GM12878 (cell line): ENCODE measurements at regions not wholly inside any gene's neighbourhood (a gene's known extent, or its start where the extent isn't known, plus 50 kb on each side); places are given as distances from the start of the nearest gene placed in this dataset.
A peak's percentile ranks its signal among the peaks of the same experiment; 100 is the strongest.

Experiments used
- ATAC-seq: fragments of 200-7000 bp; cut with Tn5 transposase; 3 replicates; pipeline ENCODE4 v1.9.1; 2020; ENCODE audit warnings: mild to moderate bottlenecking, moderate library complexity
- BruUV-seq: library from RNA; stranded (reverse); fragments of 400-500 nt; replicated peaks from 2 replicates; lab custom pipeline; 2021; lab: Mats Ljungman, UMichigan
- CTCF ChIA-PET: fragments of 300-600 bp; sonication (Branson Sonifier 250); formaldehyde crosslinking; extraction: SDS; loops from one replicate; lab custom pipeline; 2021; ENCODE audit warnings: inconsistent platforms; lab: Yijun Ruan, JAX
- POLR2A ChIA-PET: fragments of 350-600 bp; formaldehyde crosslinking; extraction: SDS; loops from one replicate; lab custom pipeline; 2021; ENCODE audit warnings: inconsistent platforms; lab: Charles Lee
- RAD21 ChIA-PET: fragments of 300-600 bp; sonication (Branson Sonifier 250); formaldehyde crosslinking; loops from one replicate; lab custom pipeline; 2023; ENCODE audit warnings: antibody characterized with exemption; ENCODE audit not compliant: unreplicated experiment; lab: Charles Lee
- SMC1A ChIA-PET: fragments of 300-600 bp; sonication (Branson Sonifier 250); formaldehyde crosslinking; loops from one replicate; lab custom pipeline; 2023; ENCODE audit not compliant: unreplicated experiment, uncharacterized antibody; lab: Charles Lee
- DNase-seq: peaks from one replicate; pipeline ENCODE4 v3.0.0-alpha.2; 2011; ENCODE audit warnings: low read depth, low spot score
- FAIRE-seq: peaks from 3 replicates; lab custom pipeline; 2011; peaks lifted over from hg19 to GRCh38; lab: Jason Lieb, UNC
- H2AFZ ChIP-seq: 2 replicates; pipeline ENCODE4 v1.6.0; 2011; ENCODE audit warnings: low read depth, low read length, control low read depth; ENCODE audit not compliant: control insufficient read depth
- H3K27ac ChIP-seq: 2 replicates; pipeline ENCODE4 v1.5.1; 2011; ENCODE audit warnings: control low read depth; ENCODE audit not compliant: control insufficient read depth, insufficient read depth
- H3K27me3 ChIP-seq, 2 experiments: replicated peaks in 1 of 2; 2 replicates each; pipeline versions ENCODE4 v1.6.0 to v1.6.1; 2011; ENCODE audit warnings: low read length in 1 of 2; ENCODE audit not compliant: control insufficient read depth in 2 of 2, insufficient read depth in 2 of 2
- H3K36me3 ChIP-seq, 2 experiments: 2 replicates each; pipeline ENCODE4 v1.5.1; 2011; ENCODE audit warnings: low read length in 1 of 2; ENCODE audit not compliant: control insufficient read depth in 2 of 2, insufficient read depth in 2 of 2
- H3K4me1 ChIP-seq: 2 replicates; pipeline ENCODE4 v1.6.1; 2011; ENCODE audit warnings: mild to moderate bottlenecking, low read length, moderate library complexity, mixed read lengths; ENCODE audit not compliant: control insufficient read depth, insufficient read depth
- H3K4me2 ChIP-seq: 2 replicates; pipeline ENCODE4 v1.6.0; 2011; ENCODE audit warnings: control low read depth; ENCODE audit not compliant: control insufficient read depth, insufficient read depth
- H3K4me3 ChIP-seq: fragments of 200-600 bp; sonication (generic); 2 replicates; pipeline ENCODE4 v1.5.1; 2016
- H3K79me2 ChIP-seq: 2 replicates; pipeline ENCODE4 v1.6.0; 2011; ENCODE audit warnings: low read length; ENCODE audit not compliant: control insufficient read depth, insufficient read depth
- H3K9ac ChIP-seq: 2 replicates; pipeline ENCODE4 v1.8.0; 2011; ENCODE audit warnings: low read length, control low read depth, mixed read lengths; ENCODE audit not compliant: control insufficient read depth, insufficient read depth
- H3K9me3 ChIP-seq: replicated peaks from 3 replicates; pipeline ENCODE4 v1.5.1; 2011; ENCODE audit warnings: mild to moderate bottlenecking, low read length; ENCODE audit not compliant: control insufficient read depth, insufficient read depth
- H4K20me1 ChIP-seq: 2 replicates; pipeline ENCODE4 v1.6.0; 2011; ENCODE audit not compliant: control insufficient read depth, insufficient read depth
- BHLHE40 ChIP-seq, 2 experiments: fragments of 450-650 bp in 1 of 2; IDR thresholded peaks; 2 replicates each; pipeline ENCODE4 v1.6.1; 2011 to 2017; ENCODE audit warnings: low read depth in 2 of 2, borderline replicate concordance in 1 of 2, improper control_type of control experiment in 1 of 2, low read length in 1 of 2, mild to moderate bottlenecking in 1 of 2
- CBX3 ChIP-seq: fragments of 200-600 bp; sonication (generic); IDR thresholded peaks from 2 replicates; pipeline ENCODE4 v1.6.1; 2016; ENCODE audit warnings: low read depth, borderline replicate concordance
- HDAC2 ChIP-seq: fragments of 200-600 bp; sonication (generic); IDR thresholded peaks from 2 replicates; pipeline ENCODE4 v1.6.1; 2017
- IRF5 ChIP-seq: fragments of 450-650 bp; IDR thresholded peaks from 2 replicates; pipeline ENCODE4 v1.6.1; 2017; ENCODE audit warnings: borderline replicate concordance
- JUNB ChIP-seq: IDR thresholded peaks from 2 replicates; pipeline ENCODE4 v1.6.1; 2016; ENCODE audit warnings: antibody characterized with exemption, mild to moderate bottlenecking
- PAX5 ChIP-seq: IDR thresholded peaks from 2 replicates; pipeline ENCODE4 v1.6.1; 2011; ENCODE audit warnings: low read depth, low read length, borderline replicate concordance
- POLR2AphosphoS2 ChIP-seq: IDR thresholded peaks from 2 replicates; pipeline ENCODE4 v1.6.1; 2011; ENCODE audit warnings: low read depth, mild to moderate bottlenecking, low read length, improper control_type of control experiment, moderate library complexity
- SMARCA5 ChIP-seq: fragments of 450-650 bp; IDR thresholded peaks from 2 replicates; pipeline ENCODE4 v1.6.1; 2017; ENCODE audit warnings: mild to moderate bottlenecking
- YBX1 ChIP-seq: fragments of 450-650 bp; IDR thresholded peaks from 2 replicates; pipeline ENCODE4 v1.6.1; 2016; ENCODE audit warnings: antibody characterized with exemption
- ZBTB40 ChIP-seq: fragments of 450-650 bp; IDR thresholded peaks from 2 replicates; pipeline ENCODE4 v1.6.1; 2016; ENCODE audit warnings: mild to moderate bottlenecking, moderate library complexity, borderline replicate concordance
- WGBS: methylation state at CpG from one replicate; pipeline ENCODE4 v1.1.6; 2016; ENCODE audit warnings: low lambda C conversion rate; ENCODE audit not compliant: insufficient replicate concordance, insufficient coverage; ENCODE audit errors: missing lambda C conversion rate; 5-methylcytosine and 5-hydroxymethylcytosine counted together
- in situ Hi-C: fragments of 300-500 bp; cut with MboI; formaldehyde crosslinking; loops from 9 replicates; pipeline ENCODE4 v1.14.3; 2018; ENCODE audit warnings: mixed read lengths
- intact Hi-C: fragments of 100-400 bp; cut with micrococcal nuclease; formaldehyde crosslinking; loops from one replicate; pipeline ENCODE4 v1.14.2; 2022; ENCODE audit not compliant: unreplicated experiment

GRCh38 chr5:29548262-29548661 is 1645.2 kb upstream of the CDH6 start (continued):
- no peak for TF ChIP-seq CBX3
- TF ChIP-seq JUNB, result no peak
- TF ChIP-seq ZBTB40, result no peak

GRCh38 chr5:29547236-29547865 is 1646.1 kb upstream of the CDH6 start:
- H2AFZ ChIP-seq, result no peak overlapping the region
- no peaks in the 10 kb centered on the region for H3K27me3 ChIP-seq
- FAIRE-seq (no peak), ATAC-seq (no peak; the same call in 2 of the 3 replicates), DNase-seq (no peak)
- ChIA-PET CTCF (no interaction called here), SMC1A (no interaction called here), POLR2A (no interaction called here), RAD21 (no interaction called here)
- H3K36me3 ChIP-seq, result no peaks in the 10 kb centered on the region
- intact Hi-C loops (no loop called here), in situ Hi-C loops (no loop called here)
- H3K9ac ChIP-seq, result no peak overlapping the region
- no peak for TF ChIP-seq CBX3
- TF ChIP-seq POLR2AphosphoS2, result no peak
- TF ChIP-seq IRF5, result no peak
- TF ChIP-seq SMARCA5, result no peak
- TF ChIP-seq PAX5, result no peak
- peak in 1 of 2 experiments; percentile 5; a peak in 1 of 4 replicates for TF ChIP-seq BHLHE40 (IDR thresholded peaks at IDR 0.05; ENCODE audit: borderline replicate concordance in 1 of 2, low read depth in 2 of 2, low read length in 1 of 2)
- TF ChIP-seq YBX1, result no peak
- no peak for TF ChIP-seq HDAC2
- H3K79me2 ChIP-seq, result no peaks in the 10 kb centered on the region
- no peak overlapping the region for H3K4me3 ChIP-seq
- H3K4me1 ChIP-seq, result no peaks in the 10 kb centered on the region
- no TSS peak for BruUV-seq
- no peak overlapping the region for H3K27ac ChIP-seq
- no peaks in the 10 kb centered on the region for H4K20me1 ChIP-seq
- no peak overlapping the region for H3K4me2 ChIP-seq
- H3K9me3 ChIP-seq, result no peaks in the 10 kb centered on the region
- 0% methylated on average over 5 of the region's 6 CpGs for WGBS
